ENCODE measurements at regions not wholly inside any gene's neighbourhood (a gene's known extent, or its start where the extent isn't known, plus 50 kb on each side); places are given as distances from the start of the nearest gene placed in this dataset.

DNA sequence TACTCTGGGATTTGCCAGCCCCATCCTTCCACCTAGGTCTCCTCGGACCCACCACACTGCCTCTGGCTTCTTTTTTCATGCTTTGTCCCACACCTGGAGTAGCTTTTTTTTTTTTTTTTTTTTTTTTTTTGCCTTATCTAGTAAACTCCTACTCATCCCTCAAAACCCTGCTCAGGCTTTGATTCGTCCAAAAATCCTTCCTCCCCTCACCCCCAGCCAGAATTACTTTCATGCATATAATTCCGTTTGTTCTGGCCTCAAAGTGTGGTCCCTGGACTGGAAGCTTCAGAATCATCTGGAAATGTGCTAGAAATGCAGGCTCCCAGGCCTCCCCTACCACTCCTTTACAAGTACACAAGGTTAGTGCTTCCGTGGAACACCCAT lies 320.1 kb downstream of the PTTG2 start:
- no peaks in the 10 kb centered on the region for H4K20me1 ChIP-seq (ENCODE audit: low read depth, low read length)
- H3K9ac ChIP-seq (ENCODE audit: low read length) = no peak overlapping the region
- H3K4me2 ChIP-seq (ENCODE audit: low read depth, low read length, poor library complexity, severe bottlenecking) = no peak overlapping the region
- H3K9me2 ChIP-seq (replicated peaks; ENCODE audit: insufficient read depth, low read length) = no peaks in the 10 kb centered on the region
- H2AFZ ChIP-seq (ENCODE audit: low read depth, low read length, severe bottlenecking) = no peak overlapping the region
- no peaks in the 10 kb centered on the region for H3K79me2 ChIP-seq (ENCODE audit: insufficient read depth, low read length)
- H3K27ac ChIP-seq (ENCODE audit: low read depth, low read length) = no peak overlapping the region
- H3K4me3 ChIP-seq (ENCODE audit: insufficient read depth, low read length, poor library complexity, severe bottlenecking) = no peak overlapping the region
- no peaks in the 10 kb centered on the region for H3K36me3 ChIP-seq (ENCODE audit: low read length)
- H3F3A ChIP-seq (ENCODE audit: insufficient read depth) = no peaks in the 10 kb centered on the region
- TF ChIP-seq EZH2phosphoT487 (conservative IDR thresholded peaks at IDR 0.05; ENCODE audit: low read length) = no peak
- TF ChIP-seq CTCF (IDR thresholded peaks at IDR 0.05; ENCODE audit: insufficient read depth, low read length, poor library complexity, severe bottlenecking) = no peak
- H3K9me3 ChIP-seq (ENCODE audit: insufficient read depth, low read length) = no peaks in the 10 kb centered on the region
- H3K27me3 ChIP-seq (ENCODE audit: low read length) = no peaks in the 10 kb centered on the region

- no peaks in the 10 kb centered on the region for H3K79me2 ChIP-seq (ENCODE audit: insufficient read depth, low read length)
- TF ChIP-seq EZH2phosphoT487 (conservative IDR thresholded peaks at IDR 0.05; ENCODE audit: low read length) (no peak), CTCF (IDR thresholded peaks at IDR 0.05; ENCODE audit: insufficient read depth, low read length, poor library complexity, severe bottlenecking) (no peak)
- H3K4me2 ChIP-seq (ENCODE audit: low read depth, low read length, poor library complexity, severe bottlenecking) = no peak overlapping the region
- no peaks in the 10 kb centered on the region for H3F3A ChIP-seq (ENCODE audit: insufficient read depth)
- no peaks in the 10 kb centered on the region for H3K9me3 ChIP-seq (ENCODE audit: insufficient read depth, low read length)
- no peak overlapping the region for H3K27ac ChIP-seq (ENCODE audit: low read depth, low read length)
- H3K4me3 ChIP-seq (ENCODE audit: insufficient read depth, low read length, poor library complexity, severe bottlenecking) = no peak overlapping the region
- no peaks in the 10 kb centered on the region for H3K9me2 ChIP-seq (replicated peaks; ENCODE audit: insufficient read depth, low read length)
- no peak overlapping the region for H2AFZ ChIP-seq (ENCODE audit: low read depth, low read length, severe bottlenecking)
- no peak overlapping the region for H3K9ac ChIP-seq (ENCODE audit: low read length)
- H3K27me3 ChIP-seq (ENCODE audit: low read length) = no peaks in the 10 kb centered on the region
- H3K36me3 ChIP-seq (ENCODE audit: low read length) = no peaks in the 10 kb centered on the region
- no peaks in the 10 kb centered on the region for H4K20me1 ChIP-seq (ENCODE audit: low read depth, low read length)
Measured at GRCh38 chr4:38281371-38282071, 321.3 kb downstream of the PTTG2 start.

DNA sequence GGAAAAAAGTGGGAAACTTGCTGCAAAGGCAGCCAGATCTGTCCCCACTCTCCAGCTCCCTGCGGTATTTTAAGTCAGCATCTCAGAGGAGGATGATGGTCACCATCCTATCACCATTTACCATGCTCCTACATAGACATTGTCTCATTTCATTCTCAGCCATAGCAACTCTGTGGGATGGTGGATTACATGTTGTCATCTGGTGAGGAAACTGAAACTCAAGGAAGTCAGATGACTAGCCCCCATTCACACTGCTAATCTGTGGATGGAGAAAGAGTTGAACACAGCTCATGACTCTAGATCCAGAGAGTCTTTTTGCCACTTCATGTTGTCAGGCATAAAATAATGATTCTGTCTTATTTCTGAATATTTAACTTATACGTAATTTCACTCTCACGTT lies 323.5 kb downstream of the PTTG2 start:
- H3K4me2 ChIP-seq (ENCODE audit: low read depth, low read length, poor library complexity, severe bottlenecking) = no peak overlapping the region
- H2AFZ ChIP-seq (ENCODE audit: low read depth, low read length, severe bottlenecking) = no peak overlapping the region
- no peak overlapping the region for H3K27ac ChIP-seq (ENCODE audit: low read depth, low read length)

More for the DNA sequence above, 323.5 kb downstream of the PTTG2 start:
- Histone ChIP-seq H3K4me3 (ENCODE audit: insufficient read depth, low read length, poor library complexity, severe bottlenecking) (no peak overlapping the region), H3K9ac (ENCODE audit: low read length) (no peak overlapping the region), H3F3A (ENCODE audit: insufficient read depth) (no peaks in the 10 kb centered on the region), H3K36me3 (ENCODE audit: low read length) (no peaks in the 10 kb centered on the region), H3K79me2 (ENCODE audit: insufficient read depth, low read length) (no peaks in the 10 kb centered on the region), H4K20me1 (ENCODE audit: low read depth, low read length) (no peaks in the 10 kb centered on the region), H3K9me2 (replicated peaks; ENCODE audit: insufficient read depth, low read length) (no peaks in the 10 kb centered on the region), H3K27me3 (ENCODE audit: low read length) (no peaks in the 10 kb centered on the region), H3K9me3 (ENCODE audit: insufficient read depth, low read length) (no peaks in the 10 kb centered on the region)
- TF ChIP-seq CTCF (IDR thresholded peaks at IDR 0.05; ENCODE audit: insufficient read depth, low read length, poor library complexity, severe bottlenecking) (no peak), EZH2phosphoT487 (conservative IDR thresholded peaks at IDR 0.05; ENCODE audit: low read length) (no peak)

All from SU-DHL-6 (cell line).